Prostate gland (tissue), 2 donors: ENCODE measurements at regions not wholly inside any gene's neighbourhood (a gene's known extent, or its start where the extent isn't known, plus 50 kb on each side); places are given as distances from the start of the nearest gene placed in this dataset.

Experiments used
- DNase-seq: peaks from one replicate; pipeline ENCODE4 v3.0.0-alpha.2; 2019; ENCODE audit warnings: low spot score
- H3K27ac ChIP-seq, 2 donors: fragments of 200-600 bp; sonication (generic); 2 replicates each; pipeline ENCODE4 v1.5.1; 2017 to 2019
- H3K27me3 ChIP-seq: fragments of 200-600 bp; sonication (generic); replicated peaks from 2 replicates; pipeline ENCODE4 v1.5.1; 2019; ENCODE audit not compliant: insufficient read depth
- H3K36me3 ChIP-seq, 2 donors: fragments of 200-600 bp; sonication (generic); 1 replicate in 1 of 2; 2 replicates in 1 of 2; pipeline versions ENCODE4 v1.5.1 to v1.8.1; 2017 to 2019
- H3K4me1 ChIP-seq: fragments of 200-600 bp; sonication (generic); replicated peaks from 2 replicates; pipeline ENCODE4 v1.5.1; 2019
- H3K4me3 ChIP-seq, 2 donors: fragments of 200-600 bp; sonication (generic); 2 replicates each; pipeline ENCODE4 v1.5.1; 2017 to 2019
- H3K9me3 ChIP-seq: fragments of 200-600 bp; sonication (generic); 2 replicates; pipeline ENCODE4 v1.5.1; 2017
- POLR2A ChIP-seq: fragments of 450-650 bp; IDR thresholded peaks from one replicate; pipeline ENCODE4 v1.6.1; 2016; ENCODE audit warnings: antibody characterized with exemption, mild to moderate bottlenecking
- POLR2AphosphoS5 ChIP-seq: sonication (generic); formaldehyde crosslinking; IDR thresholded peaks from one replicate; pipeline ENCODE4 v1.6.1; 2017; ENCODE audit warnings: antibody characterized with exemption
- WGBS: methylation state at CpG from one replicate; pipeline ENCODE4 v1.1.5; 2018; 5-methylcytosine and 5-hydroxymethylcytosine counted together
- intact Hi-C: fragments of 100-400 bp; cut with DNase I; formaldehyde crosslinking; loops from one replicate; pipeline ENCODE4 v1.14.2; 2022
- TF ChIP-seq, protein P1 (sequence below), 4 experiments: fragments of 200-600 bp in 2 of 4; fragments of 450-650 bp in 2 of 4; sonication (generic) in 2 of 4; IDR thresholded peaks; 1 replicate in 3 of 4; 2 replicates in 1 of 4; pipeline ENCODE4 v1.5.1; 2016 to 2019; ENCODE audit warnings: antibody characterized with exemption in 4 of 4, mild to moderate bottlenecking in 2 of 4, moderate library complexity in 2 of 4

DNA sequence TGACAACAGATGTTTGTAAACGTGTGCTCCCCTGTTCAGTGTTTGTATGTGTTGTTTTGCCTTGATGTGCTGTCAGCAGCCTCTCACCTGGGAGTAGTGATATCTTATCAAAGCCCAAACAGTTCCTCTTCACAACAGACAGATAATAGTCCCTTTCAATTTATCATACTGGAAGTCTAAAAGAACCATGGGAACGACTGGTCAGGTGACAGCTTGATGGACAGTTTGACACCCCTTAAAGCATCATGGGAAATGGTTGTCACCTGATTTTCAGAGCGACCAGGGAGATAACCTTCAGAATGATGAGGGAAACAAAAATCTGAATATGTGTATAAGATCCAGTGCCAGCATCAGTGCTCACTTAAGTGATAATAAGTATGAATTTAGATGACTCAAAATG, 146.3 kb upstream of the SOX2 start:
- no peak for TF ChIP-seq POLR2A
- TF ChIP-seq, protein P1, sequence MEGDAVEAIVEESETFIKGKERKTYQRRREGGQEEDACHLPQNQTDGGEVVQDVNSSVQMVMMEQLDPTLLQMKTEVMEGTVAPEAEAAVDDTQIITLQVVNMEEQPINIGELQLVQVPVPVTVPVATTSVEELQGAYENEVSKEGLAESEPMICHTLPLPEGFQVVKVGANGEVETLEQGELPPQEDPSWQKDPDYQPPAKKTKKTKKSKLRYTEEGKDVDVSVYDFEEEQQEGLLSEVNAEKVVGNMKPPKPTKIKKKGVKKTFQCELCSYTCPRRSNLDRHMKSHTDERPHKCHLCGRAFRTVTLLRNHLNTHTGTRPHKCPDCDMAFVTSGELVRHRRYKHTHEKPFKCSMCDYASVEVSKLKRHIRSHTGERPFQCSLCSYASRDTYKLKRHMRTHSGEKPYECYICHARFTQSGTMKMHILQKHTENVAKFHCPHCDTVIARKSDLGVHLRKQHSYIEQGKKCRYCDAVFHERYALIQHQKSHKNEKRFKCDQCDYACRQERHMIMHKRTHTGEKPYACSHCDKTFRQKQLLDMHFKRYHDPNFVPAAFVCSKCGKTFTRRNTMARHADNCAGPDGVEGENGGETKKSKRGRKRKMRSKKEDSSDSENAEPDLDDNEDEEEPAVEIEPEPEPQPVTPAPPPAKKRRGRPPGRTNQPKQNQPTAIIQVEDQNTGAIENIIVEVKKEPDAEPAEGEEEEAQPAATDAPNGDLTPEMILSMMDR (IDR thresholded peaks at IDR 0.05): no peak
- TF ChIP-seq POLR2AphosphoS5: no peak
- no peak for DNase-seq
- WGBS: 34% methylated on average over 3 of the region's 3 CpGs

DNA sequence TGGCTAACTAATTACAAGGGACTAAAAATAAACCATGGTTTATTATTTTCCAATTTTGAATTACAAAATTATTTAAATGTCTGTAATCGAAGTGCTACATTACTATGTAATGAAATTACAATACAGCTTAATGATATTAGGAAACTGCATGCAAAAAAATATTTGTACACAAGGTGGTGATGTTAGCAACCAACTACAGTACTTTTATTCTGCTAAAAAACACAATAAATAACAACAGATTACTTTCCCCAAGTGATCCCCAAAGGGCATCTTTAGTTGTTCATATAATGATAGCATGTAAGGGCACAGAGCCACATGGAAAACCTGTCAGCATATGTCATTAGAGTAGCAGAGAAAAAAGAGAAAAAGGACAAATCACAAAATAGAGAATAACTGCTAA, 147.5 kb upstream of the SOX2 start:
- no peak for DNase-seq
- intact Hi-C loops: no loop called here
- Histone ChIP-seq H3K9me3 (no peaks in the 10 kb centered on the region), H3K4me3 (no peak overlapping the region), H3K27me3 (no peaks in the 10 kb centered on the region), H3K4me1 (no peaks in the 10 kb centered on the region), H3K27ac (no peak overlapping the region), H3K36me3 (no peaks in the 10 kb centered on the region)
- TF ChIP-seq POLR2AphosphoS5 (no peak), POLR2A (no peak)
- TF ChIP-seq, protein P1 (IDR thresholded peaks at IDR 0.05): no peak
- 79% methylated on average over 1 of the region's 1 CpG for WGBS

More for the DNA sequence above, 146.3 kb upstream of the SOX2 start:
- intact Hi-C loops: no loop called here
- Histone ChIP-seq H3K9me3 (no peaks in the 10 kb centered on the region), H3K4me3 (no peak overlapping the region), H3K27me3 (no peaks in the 10 kb centered on the region), H3K27ac (no peak overlapping the region), H3K4me1 (no peaks in the 10 kb centered on the region), H3K36me3 (no peaks in the 10 kb centered on the region)

DNA sequence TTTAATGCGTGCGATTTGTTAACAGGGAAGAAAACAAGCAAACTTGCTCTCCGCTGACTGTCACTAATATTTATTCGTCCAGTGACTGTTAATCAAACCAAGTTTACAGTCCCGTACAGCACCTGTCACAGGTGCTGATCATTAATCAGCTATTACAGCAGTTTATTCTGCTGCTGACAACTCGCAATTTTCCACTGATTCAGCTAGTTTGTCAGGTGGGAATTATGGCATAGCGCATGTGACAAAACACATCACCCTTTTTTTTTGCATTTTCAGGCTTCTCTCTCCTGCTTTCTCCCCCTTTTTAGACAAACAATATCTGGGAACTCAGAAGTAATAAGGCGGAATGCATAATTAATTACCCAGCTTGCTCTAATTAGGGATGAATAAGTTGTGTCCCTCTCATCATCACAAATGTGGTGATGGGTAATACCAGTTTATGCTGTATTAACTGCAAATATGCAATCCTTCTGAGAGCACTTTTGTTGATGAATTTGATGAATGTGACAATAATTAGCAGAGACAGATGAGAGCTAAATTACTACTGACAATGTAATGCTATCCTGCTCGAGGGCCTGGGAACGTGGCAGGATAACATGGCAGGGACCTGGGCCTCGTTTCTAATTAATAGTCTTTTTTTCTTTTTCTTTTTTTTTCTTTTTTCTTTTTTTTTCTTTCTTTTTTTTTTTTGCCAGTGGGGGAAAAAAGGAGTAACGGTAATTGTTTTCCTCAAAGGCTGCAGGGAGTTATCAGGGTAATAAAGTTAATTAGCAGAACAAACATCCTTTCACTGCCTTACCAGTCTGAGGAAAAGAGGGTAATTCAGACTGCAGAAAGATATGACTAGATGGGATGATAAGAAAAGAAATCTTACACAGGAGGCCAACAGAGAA, 150.3 kb upstream of the SOX2 start:
- no peak overlapping the region for H3K4me3 ChIP-seq
- no peaks in the 10 kb centered on the region for H3K36me3 ChIP-seq
- no peaks in the 10 kb centered on the region for H3K4me1 ChIP-seq
- no peak overlapping the region for H3K27ac ChIP-seq
- no peaks in the 10 kb centered on the region for H3K9me3 ChIP-seq
- TF ChIP-seq, protein P1 (IDR thresholded peaks at IDR 0.05): no peak
- TF ChIP-seq POLR2AphosphoS5: no peak
- TF ChIP-seq POLR2A: no peak
- H3K27me3 ChIP-seq: no peaks in the 10 kb centered on the region
- WGBS: 46% methylated on average over 12 of the region's 12 CpGs
- DNase-seq: no peak
- intact Hi-C loops: no loop called here

- no peak for TF ChIP-seq POLR2AphosphoS5
- TF ChIP-seq, protein P1 (IDR thresholded peaks at IDR 0.05): no peak
- no peak for TF ChIP-seq POLR2A
- Histone ChIP-seq H3K9me3 (no peaks in the 10 kb centered on the region), H3K27me3 (no peaks in the 10 kb centered on the region), H3K36me3 (no peaks in the 10 kb centered on the region), H3K4me1 (no peaks in the 10 kb centered on the region), H3K27ac (no peak overlapping the region), H3K4me3 (no peak overlapping the region)
- WGBS: 36% methylated on average over 2 of the region's 2 CpGs
- no peak for DNase-seq
- intact Hi-C loops: no loop called here
Observed at GRCh38 chr3:181558870-181559269, 152.9 kb upstream of the SOX2 start.

DNA sequence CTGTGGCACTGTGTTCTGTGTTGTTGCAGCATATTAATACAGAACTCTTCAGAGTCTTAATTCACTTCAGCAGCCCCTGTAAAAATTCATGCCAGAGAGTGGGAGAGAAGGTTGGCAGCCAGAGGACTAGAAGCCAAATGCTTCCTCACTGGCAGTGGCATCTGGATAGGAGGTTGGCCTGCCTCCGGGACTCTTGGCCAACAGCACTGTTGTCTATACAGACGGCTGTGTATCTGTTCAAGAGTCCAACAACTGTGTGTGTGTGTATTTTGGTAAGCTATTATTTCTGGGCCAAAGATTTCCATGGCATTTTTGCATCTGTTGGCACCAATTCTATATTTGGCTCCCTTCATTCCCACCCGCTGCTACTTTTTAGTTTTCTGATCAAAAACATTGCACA, 156.0 kb upstream of the SOX2 start:
- H3K27ac ChIP-seq: no peak overlapping the region
- 66% methylated on average over 3 of the region's 3 CpGs for WGBS
- H3K4me1 ChIP-seq: no peaks in the 10 kb centered on the region
- no peaks in the 10 kb centered on the region for H3K36me3 ChIP-seq
- no peak for TF ChIP-seq POLR2A
- TF ChIP-seq, protein P1 (IDR thresholded peaks at IDR 0.05): no peak
- no peak for TF ChIP-seq POLR2AphosphoS5
- intact Hi-C loops: no loop called here
- H3K9me3 ChIP-seq: no peaks in the 10 kb centered on the region
- no peak for DNase-seq
- no peak overlapping the region for H3K4me3 ChIP-seq
- no peaks in the 10 kb centered on the region for H3K27me3 ChIP-seq
